ENCODE measurements at regions not wholly inside any gene's neighbourhood (a gene's known extent, or its start where the extent isn't known, plus 50 kb on each side); places are given as distances from the start of the nearest gene placed in this dataset.
"Not testable (repeated sequence)": the region's sequence is repeated elsewhere in the genome, so short reads cannot be mapped to it uniquely, and the experiment has no call there.

- in situ Hi-C loops (cut with HindIII; ENCODE audit: low sequenced_read_pairs): no loop called here
These were observed 235.6 kb upstream of the LRTM1 start for GRCh38 chr3:55163421-55163820.

DNA sequence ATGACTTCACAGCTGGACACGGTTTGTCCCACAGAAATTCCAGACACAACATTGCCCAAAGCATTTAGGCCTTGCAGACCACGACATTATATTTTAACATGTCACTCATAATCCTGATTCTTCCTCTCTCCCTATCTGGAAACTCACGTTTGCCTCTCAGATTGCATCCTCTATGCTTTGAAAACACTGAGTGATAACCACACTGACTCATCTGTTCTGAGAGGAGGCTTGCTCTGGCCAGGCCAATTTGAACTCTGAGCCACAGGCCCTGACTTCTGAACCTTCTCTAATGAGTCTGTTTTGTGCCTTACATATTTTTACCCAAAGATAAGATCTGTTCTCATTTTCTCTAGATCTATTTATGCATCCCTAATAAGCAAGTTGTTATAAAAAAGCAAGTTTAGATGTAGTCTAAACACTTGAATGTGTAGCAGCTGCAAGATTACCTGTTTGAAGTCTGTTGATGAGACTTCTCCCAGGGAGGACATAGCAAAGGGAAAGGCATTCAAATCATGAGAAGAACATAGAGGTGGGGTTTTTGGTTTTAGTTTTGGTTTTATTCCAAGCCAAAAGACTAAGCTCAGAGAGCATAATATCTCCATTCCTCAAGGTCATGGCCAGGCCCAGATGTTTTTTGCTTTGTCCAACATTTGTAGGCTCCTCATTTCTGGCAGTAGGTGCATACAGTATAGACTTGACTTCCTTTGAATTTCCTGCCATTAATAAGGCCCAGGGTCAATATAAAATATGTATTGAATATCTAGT, 234.4 kb upstream of the LRTM1 start:
- in situ Hi-C loops (cut with HindIII; ENCODE audit: low sequenced_read_pairs): no loop called here

GRCh38 chr3:55161231-55161630, 233.4 kb upstream of the LRTM1 start:
- in situ Hi-C loops (cut with HindIII; ENCODE audit: low sequenced_read_pairs): no loop called here

DNA sequence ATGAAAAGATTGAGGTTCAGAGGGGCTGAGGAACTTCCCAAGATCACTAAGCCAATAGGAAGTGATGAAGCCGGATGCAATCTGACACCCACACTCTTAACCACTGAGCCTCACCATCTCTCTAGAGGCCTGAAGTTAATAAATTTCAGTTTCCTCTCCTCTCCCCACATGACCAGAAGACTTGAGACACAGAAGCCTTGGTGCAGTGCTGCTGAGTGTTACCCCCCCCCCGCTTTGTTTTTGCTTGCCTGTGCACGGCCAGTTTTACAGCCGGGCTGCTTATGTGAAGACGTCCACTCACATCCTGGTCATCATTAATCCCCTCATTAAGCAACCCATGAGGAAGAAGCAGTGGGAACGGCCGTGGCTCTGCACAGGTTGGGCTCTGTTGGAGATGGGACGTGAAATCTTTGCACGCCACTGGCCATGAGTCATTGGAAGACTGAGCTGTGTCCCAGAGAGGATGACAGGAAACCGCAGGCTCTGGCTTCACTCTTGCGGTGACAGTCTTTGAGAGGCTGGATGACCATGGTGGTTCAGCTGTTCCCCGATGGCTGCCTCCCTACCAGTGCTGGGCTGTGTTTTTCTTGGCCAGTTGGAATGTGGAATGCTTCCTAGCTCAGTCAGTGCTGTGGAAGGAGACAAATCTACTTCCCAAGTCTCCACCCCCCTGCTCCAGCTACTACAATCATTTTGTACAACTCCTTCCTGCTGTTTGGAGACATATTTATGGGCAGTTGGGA, 232.6 kb upstream of the LRTM1 start:
- in situ Hi-C loops (cut with HindIII; ENCODE audit: low sequenced_read_pairs): no loop called here

GRCh38 chr3:55159711-55160110, 231.9 kb upstream of the LRTM1 start:
- in situ Hi-C loops (cut with HindIII; ENCODE audit: low sequenced_read_pairs): loop anchor here (5.0 kb wide), 1 partner anchor 318 kb away; no protein-coding TSS in a partner anchor

GRCh38 chr3:55159016-55159415, 231.2 kb upstream of the LRTM1 start:
- in situ Hi-C loops (cut with HindIII; ENCODE audit: low sequenced_read_pairs): loop anchor here (5.0 kb wide), 1 partner anchor 318 kb away; no protein-coding TSS in a partner anchor

DNA sequence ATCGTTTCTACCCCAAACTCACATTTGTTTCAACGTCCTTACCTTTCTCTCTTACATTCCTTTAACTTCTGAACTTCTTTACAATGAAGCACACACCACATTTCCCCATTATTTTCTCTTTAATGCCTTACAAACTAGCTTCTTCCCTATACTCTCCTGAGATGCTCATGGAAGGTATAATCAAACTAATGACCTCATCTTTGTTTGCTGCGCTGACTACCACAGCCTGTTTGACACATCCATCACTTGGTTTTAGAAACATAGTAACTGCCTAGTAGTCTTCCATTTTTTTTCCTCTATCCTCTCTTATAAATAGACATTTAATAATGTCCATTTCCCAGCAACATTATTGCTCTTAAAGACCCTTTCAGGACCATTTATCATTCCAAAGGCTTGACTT, 230.5 kb upstream of the LRTM1 start:
- in situ Hi-C loops (cut with HindIII; ENCODE audit: low sequenced_read_pairs): loop anchor here (5.0 kb wide), 1 partner anchor 319 kb away; no protein-coding TSS in a partner anchor

GRCh38 chr3:55157731-55158130, 229.9 kb upstream of the LRTM1 start:
- in situ Hi-C loops (cut with HindIII; ENCODE audit: low sequenced_read_pairs): loop anchor here (5.0 kb wide), 1 partner anchor 320 kb away; no protein-coding TSS in a partner anchor

DNA sequence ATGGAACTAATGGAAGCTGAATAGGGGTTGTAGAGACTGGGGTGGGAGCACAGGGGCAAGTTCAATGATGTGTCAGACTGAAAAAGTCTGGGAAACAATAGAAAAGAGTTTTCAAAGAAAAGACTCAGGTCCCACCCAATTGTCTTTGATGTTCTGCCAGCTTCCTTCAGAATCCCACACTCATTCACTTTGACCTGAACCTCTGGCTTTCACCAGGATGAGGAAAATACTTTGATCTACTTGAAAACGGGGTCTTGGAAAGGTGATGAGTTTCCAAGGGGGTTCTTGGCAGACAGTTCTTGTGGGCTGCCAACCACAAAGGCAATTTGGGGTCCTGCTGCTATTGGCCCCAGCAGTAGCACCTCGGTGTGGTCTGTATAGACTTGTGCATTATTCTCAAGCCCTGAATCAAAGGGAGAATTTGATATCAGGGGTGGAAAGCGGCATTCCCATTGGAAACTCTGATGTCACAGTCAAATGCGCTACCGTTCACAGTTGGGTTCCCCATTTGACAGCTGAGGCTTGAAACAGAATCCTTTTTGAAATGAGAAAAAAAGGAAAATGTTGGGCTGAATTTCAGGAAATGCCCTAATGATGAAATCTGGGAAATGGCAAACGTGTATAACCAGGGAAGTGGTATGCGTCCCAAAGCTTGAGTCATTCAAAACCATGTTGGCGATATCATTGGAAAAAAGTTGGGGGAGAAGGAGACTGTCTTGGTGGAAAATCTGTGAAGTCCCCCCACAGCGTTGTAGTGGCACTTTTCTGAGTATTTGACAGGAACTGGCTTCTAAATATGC, 229.2 kb upstream of the LRTM1 start:
- in situ Hi-C loops (cut with HindIII; ENCODE audit: low sequenced_read_pairs): loop anchor here (5.0 kb wide), 1 partner anchor 320 kb away; no protein-coding TSS in a partner anchor

GRCh38 chr3:55147856-55148720, 220.2 kb upstream of the LRTM1 start:
- in situ Hi-C loops (cut with HindIII; ENCODE audit: low sequenced_read_pairs): no loop called here

GRCh38 chr3:55147406-55147805, 219.5 kb upstream of the LRTM1 start:
- in situ Hi-C loops (cut with HindIII; ENCODE audit: low sequenced_read_pairs): no loop called here

DNA sequence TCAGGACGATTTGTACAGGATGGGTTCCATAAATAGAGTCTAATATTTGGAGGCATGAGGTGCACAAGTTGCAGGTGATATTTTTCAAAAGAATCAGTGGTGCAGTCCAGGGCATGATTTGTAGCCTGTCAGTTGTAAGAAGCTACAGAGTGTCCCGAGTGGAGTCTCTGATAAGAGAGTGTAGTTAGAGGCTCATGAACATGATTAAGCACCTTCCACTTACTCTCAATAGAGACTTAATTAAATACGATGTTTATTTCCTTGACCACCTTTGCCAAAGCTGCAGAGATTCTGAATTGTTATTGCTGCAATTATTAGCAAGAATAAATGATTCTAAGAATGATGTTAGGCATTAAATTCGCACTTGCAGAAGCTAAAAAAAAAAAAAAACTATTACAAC, 218.4 kb upstream of the LRTM1 start:
- in situ Hi-C loops (cut with HindIII; ENCODE audit: low sequenced_read_pairs): no loop called here

GRCh38 chr3:55144015-55144673, 216.3 kb upstream of the LRTM1 start:
- in situ Hi-C loops (cut with HindIII; ENCODE audit: low sequenced_read_pairs): no loop called here

- in situ Hi-C loops (cut with HindIII; ENCODE audit: low sequenced_read_pairs): no loop called here
These were observed 215.5 kb upstream of the LRTM1 start for GRCh38 chr3:55143336-55143735.

GRCh38 chr3:55136291-55136690, 208.4 kb upstream of the LRTM1 start:
- in situ Hi-C loops (cut with HindIII; ENCODE audit: low sequenced_read_pairs): not testable (repeated sequence)

- in situ Hi-C loops (cut with HindIII; ENCODE audit: low sequenced_read_pairs): no loop called here
These were observed 200.5 kb upstream of the LRTM1 start for GRCh38 chr3:55128225-55128823.

- in situ Hi-C loops (cut with HindIII; ENCODE audit: low sequenced_read_pairs): no loop called here
These were observed 199.7 kb upstream of the LRTM1 start for GRCh38 chr3:55127565-55127964.

DNA sequence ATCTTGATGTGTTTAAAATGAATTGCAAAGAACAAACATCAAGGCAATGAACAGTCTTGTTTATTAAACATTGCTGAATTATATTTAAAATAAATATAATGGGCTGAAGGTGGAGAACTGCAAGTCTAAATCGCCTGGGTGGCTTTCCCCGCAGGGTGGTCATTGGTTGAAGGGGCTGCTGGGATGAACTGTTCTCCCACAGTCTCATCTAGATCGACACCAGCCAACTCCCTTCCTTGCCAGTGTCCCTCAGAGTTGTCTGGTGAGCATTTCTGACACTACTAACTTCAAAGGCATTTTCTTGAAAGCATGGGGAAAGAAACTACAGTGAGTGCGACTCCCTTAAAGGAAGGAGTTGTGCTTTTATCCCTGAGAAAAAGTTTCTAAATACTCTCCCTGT, 196.5 kb upstream of the LRTM1 start:
- in situ Hi-C loops (cut with HindIII; ENCODE audit: low sequenced_read_pairs): no loop called here
